Posterior cingulate gyrus (tissue), 11 donors: ENCODE measurements at regions not wholly inside any gene's neighbourhood (a gene's known extent, or its start where the extent isn't known, plus 50 kb on each side); places are given as distances from the start of the nearest gene placed in this dataset.
A peak's percentile ranks its signal among the peaks of the same experiment; 100 is the strongest.

ENCODE experiments used
- DNase-seq, 10 donors: peaks; one replicate each; pipeline versions ENCODE4 v3.0.0 to v3.0.0-alpha.2; 2020 to 2021; ENCODE audit warnings: mixed read lengths in 3 of 10
- intact Hi-C: fragments of 100-400 bp; cut with DNase I; formaldehyde crosslinking; loops from one replicate; pipeline ENCODE4 v1.15.1; 2023

DNA sequence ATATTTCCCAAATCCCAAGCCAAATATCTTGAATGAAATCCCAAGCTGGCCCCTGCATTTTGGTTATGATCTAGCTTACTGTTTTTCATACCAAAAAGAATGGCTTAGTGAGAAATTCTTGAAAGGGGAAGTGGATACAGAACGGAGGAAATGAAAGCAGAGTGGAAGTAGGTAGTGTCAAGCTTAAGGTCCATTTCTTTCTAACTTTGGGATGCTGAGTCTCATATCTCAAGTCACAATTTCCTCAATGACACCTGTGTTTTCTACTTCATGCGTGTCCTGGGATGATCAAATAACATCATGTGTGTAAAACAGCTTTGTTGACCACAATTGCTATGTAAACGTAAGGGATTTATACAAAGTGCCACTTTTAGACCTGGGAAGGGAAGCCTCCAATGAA is 238.8 kb upstream of the SLC35B3 start:
- no peak for DNase-seq
- intact Hi-C loops, result no loop called here

DNA sequence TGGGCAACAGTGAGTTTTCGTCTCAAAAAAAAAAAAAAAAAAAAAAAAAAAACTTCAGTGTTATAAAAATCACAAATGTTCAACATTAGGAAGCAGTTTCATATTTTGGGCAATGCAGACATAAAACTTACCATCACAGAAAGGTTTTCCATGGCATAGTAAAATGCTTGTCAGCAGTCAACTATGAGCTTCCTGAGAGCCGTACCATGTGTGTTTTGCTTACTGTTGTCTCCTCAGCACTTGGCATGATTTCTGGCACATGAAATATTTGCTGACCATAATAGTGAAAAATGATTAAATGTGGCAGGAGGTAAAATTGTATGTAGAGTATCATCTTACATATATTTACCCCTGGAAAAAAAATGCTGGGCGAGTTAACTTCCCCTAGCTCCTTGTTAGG is 237.5 kb upstream of the SLC35B3 start:
- DNase-seq, result no peak
- intact Hi-C loops, result no loop called here

DNA sequence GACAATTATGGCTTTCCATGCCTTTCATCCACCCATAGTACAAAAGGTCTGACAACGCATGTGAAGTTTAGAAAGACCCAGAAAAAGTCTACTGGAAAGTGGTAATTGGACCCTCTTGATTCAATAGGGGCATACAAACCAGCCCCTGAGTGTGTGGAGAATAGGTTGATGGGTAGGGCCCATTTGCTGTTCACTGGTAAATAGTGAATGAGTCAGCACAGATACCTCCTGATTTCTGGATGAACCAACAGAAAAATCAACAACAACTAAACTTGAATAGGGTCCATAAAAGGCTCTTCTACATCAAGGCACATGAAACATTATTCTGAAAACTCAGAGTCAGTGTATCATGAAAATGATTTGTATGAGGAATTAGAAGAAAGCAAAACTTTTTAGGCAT is 235.4 kb upstream of the SLC35B3 start:
- no peak for DNase-seq
- intact Hi-C loops, result no loop called here

DNA sequence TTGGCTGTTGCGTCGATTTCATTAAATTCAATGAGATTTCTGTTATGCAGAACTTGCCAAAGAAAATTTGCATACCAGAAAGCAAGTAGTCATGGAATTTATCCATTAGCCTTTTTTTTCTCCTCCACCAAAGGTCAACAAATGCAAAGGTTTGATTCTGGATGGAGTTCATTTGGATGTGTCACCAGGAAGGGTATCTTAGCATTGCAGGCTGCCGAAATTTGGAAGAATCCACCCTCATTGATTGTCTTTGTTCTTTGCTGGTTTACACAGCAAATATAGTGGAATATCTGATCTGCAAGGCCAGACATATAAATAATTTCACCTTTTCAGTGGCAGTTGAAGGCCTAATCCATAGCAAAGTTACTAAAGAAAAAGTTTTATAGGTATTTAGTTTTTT is 229.4 kb upstream of the SLC35B3 start:
- DNase-seq, result no peak
- intact Hi-C loops, result no loop called here

DNA sequence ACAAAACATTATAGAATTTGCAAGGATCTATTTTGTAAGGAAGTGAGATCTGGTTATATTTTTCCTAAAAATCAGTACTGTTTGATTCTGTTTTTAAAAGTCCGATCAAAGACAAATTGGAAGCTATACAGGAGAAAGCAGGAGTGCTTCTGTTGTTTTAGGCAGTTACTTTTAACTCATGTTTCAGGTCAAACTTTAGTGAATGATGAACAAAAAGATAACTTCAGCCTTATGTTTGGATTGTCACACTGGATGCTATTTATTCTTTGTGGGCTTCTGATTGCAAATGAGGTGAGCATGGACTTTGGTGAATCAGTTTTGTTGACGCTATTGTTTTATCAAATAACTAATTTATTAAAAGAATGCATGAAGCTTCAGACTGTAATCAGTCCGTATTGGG is 228.7 kb upstream of the SLC35B3 start:
- DNase-seq, result no peak
- intact Hi-C loops, result no loop called here

DNA sequence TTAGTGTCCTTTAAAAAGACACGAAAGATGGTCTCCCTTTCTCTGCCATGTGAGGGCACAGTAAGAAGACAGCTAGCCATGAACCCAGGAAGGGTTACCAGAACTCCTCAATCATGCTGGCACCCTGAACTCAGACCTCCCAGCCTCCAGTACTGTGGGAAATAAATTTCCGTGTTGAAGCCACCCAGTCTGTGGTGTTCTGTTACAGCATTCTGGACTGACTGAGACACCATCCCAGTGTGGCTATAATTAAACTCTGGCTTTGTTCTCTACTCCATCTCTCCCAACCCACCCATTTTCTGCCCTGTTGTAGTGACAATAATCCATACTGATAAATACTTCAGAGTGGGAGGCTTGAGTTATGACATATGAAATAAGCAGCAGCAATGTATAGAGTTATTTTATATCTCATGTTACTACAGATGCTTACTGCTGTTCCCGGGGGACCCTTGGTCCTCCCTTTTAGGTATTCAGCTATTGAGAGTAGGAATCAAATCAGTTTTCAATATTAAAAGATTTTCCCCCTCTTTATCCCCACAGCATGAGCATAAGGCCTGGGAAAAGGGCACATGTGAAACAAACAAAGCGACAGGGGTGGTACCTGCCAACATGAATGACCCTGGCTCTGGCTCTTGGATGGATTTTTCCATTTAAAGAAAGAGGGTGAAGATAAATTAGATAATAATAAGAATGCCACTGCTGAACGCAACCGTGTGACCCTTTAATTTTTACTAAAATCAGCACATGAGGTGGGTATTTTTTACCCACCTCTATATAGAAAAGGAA is 224.3 kb upstream of the SLC35B3 start:
- intact Hi-C loops, result no loop called here
- no peak for DNase-seq

DNA sequence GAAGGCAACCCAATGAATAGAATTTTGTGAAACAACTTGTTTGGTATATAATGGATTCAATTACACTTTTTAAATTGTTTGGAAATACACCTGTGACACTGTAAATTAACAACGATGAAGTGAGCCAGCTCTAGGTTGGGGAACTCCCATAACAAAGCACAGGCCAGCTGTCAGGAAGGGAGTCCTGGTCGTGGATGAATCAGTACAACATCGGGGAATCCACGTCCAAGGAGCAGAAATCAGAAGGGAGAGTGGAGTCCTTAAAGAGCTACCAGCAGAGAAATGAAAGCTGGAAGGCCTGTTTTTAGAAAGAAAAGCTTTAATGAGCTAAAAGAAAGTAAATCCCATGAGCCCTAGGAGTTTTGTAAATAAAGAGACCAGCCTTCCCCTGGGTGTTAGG is 223.1 kb upstream of the SLC35B3 start:
- DNase-seq, result no peak
- intact Hi-C loops, result no loop called here

DNA sequence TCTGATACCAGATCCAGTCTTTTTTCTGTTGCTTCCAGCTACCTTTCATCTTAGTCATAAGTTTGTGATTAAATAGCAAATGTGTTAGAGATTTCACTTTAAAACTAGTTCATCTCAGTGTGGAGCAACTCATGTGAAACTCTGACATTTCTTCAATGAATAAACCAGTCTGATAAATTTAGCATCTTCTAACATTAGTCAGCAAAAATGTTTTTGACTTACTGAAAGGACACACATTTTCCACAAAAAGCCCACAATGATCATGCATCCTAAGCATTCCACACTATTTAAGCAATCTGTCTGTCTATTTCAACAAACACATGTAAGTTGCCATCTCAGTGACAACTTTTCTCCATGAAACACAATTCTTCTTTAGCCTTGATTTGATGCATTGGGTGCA is 222.2 kb upstream of the SLC35B3 start:
- DNase-seq, result no peak
- intact Hi-C loops, result no loop called here

DNA sequence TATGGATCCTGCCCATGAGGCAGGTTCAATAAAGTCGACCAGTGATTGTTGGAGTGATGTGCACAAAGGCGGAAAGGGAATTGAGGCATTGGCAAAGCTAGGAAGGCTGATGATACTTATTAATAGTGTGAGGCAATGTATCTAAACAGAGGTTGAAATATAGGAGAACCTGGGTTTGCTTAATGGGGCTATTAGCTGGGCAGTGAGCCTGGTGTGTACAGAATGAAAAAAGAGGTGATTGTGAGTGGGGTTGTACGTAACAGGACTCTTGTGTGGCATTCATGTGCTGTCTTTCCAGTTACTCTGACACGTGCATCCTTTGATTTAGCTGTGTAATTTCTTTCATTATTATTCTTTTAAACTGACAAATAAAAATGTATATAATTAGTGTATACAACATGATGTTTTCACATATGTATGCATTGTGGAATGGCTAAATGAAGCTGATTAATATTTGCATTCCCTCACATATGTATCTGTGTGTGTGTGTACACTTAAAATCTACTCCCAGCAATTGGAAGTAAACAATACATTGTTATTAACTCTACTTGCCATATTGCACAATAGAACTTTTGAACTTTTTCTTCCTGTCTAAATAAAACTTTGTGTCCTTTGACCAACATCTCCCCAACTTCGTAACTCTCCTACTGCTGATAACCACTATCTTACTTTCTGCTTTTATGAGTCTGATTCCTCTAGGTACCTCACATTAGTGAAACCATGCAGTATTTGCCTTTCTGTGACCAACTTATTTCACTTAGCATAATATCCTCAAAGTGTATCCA is 220.5 kb upstream of the SLC35B3 start:
- DNase-seq, result no peak
- intact Hi-C loops, result no loop called here

DNA sequence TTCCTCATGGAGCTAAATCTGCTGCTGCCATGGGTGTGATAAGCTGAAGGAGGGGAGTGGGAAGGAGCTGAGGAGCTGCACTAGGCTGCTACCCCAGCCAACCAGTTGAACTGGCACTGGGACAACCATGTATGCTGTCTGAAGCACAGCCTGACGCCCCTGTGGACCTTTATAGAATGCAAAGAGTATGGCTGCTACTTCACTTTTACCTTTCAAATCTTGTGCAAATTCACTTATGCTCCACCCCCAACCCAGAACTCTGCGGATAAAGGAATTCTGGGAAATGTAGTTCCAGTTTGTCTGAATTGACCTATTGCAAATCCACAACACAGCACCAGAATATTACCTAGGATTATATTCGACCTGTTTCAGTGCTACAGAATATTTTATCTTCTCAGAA is 217.4 kb upstream of the SLC35B3 start:
- no peak for DNase-seq
- intact Hi-C loops, result no loop called here

DNA sequence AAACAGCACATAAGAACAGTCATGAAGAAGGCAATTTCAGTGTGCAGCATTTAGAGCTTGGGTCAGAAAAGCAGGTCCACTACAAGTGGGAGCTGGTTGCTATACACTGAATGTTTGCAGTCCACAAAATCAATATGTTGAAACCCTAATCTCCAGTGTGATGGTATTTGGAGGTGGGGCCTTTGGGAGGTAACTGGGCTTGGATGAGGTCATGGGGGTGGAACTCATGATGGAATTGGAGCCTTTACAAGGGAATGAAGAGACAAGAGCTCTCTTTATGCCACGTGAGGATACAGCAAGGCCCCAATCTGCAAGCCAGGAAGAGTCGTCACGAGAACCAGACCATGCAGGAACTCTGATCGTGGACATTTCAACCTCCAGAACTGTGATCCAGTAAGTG is 216.7 kb upstream of the SLC35B3 start:
- intact Hi-C loops, result no loop called here

DNA sequence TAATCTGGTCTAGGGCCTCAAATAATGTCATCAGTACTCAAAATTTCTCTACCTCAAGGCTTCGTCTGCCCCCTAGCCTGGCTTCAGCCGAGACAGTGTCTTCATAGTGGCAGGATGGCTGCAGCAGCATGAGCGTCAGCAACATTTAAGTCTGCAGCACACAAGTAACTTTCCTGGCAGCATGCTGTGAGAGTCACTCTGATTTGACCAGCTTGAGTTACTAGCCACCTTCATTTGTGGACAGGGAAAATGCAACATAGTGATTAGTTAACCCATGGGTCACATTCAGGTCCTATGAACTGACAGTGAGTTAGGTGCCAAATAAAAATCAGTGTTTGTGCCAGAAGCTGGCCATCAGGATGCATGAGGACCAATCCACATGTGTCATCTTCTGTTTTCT is 209.9 kb upstream of the SLC35B3 start:
- intact Hi-C loops, result no loop called here

More for the DNA sequence above, 216.7 kb upstream of the SLC35B3 start:
- no peak for DNase-seq

DNA sequence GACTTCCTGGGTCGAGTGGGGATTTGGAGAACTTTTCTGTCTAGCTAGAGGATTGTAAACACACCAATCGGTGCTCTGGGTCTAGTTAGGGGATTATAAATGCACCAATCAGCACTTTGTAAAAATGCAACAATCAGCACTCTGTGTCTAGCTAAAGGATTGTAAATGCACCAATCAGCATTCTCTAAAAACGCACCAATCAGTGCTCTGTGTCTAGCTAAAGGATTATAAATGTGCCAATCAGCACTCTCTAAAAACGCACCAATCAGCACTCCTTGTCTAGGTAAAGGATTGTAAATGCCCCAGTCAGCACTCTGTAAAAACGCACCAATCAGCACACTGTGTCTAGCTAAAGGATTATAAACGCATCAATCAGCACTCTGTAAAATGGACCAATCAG is 209.0 kb upstream of the SLC35B3 start:
- intact Hi-C loops, result no loop called here

More for the DNA sequence above, 209.9 kb upstream of the SLC35B3 start:
- peak in 1 of 10 donors; percentile 61 for DNase-seq

DNA sequence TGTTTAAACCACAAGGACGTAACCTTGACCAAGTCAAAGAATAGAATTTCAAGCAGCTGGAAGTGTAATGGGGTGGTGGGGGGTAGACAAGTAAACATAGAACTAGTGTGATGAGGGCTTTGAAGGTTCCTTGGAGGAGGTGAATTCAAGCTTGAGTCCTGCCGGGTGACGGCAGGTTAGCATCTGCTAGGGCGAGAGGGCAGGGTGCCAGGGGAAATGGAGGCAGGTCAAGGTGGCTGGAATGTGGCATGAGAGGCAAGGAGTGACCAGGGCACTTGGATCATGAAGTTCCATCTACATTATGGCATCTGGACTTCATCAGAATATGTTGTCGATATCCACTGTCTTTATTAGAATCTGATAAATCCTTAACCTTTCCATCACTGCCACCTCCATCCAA is 207.5 kb upstream of the SLC35B3 start:
- intact Hi-C loops, result no loop called here
- DNase-seq, result peak in 1 of 10 donors; percentile 77

More for the DNA sequence above, 209.0 kb upstream of the SLC35B3 start:
- no peak for DNase-seq

DNA sequence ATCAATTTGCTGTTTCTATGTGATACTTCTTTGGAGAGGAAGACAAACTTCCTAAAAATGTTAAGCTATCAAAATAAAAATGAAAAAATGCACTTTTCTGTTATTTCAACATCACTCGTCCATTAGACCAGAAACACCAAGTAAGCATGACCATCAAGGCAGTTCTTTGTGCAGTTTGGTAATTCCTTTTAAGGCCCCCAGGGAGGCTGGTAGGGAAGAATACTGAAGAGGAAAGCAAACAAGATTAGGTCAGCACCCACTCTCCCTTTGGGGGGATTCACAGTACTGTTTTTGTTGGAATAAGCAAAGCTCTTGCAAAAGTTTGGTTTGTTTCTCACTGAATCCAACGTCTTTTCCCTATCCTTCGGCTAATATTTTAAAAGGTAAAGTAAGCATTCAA is 206.8 kb upstream of the SLC35B3 start:
- intact Hi-C loops, result no loop called here
- no peak for DNase-seq

DNA sequence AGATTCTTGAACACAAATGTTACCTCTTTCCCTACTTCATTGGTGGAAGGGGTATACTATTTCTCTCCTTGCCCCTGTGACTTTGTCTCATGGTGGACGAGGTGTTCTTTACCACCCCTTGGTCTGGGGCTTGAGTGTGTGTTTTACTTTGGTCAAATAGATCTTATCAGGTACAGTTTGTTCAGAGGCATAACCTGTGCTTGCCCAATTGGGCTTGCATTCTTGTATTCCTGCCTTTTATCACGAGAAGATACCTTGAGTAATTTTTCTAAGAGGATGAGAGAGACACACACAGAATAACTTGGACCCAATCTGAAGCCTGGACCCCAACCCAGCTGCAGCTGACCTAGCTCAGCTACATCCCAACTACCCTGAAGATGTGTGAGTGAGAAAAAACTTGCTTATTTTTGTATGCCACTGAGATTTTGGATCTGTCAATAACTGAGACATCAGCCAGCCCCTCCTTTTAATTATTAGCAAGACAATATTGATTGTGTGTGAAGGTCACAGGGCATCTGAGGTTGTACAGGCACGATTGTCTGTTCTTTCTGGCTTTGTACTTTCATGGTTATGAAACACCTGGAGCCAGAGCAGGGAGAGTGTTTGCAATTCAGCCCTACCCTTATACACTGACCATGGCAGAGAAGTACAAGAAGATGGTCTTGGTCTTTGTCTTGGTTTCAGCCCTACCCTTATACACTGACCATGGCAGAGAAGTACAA is 204.7 kb upstream of the SLC35B3 start:
- DNase-seq, result no peak
- intact Hi-C loops, result no loop called here

DNA sequence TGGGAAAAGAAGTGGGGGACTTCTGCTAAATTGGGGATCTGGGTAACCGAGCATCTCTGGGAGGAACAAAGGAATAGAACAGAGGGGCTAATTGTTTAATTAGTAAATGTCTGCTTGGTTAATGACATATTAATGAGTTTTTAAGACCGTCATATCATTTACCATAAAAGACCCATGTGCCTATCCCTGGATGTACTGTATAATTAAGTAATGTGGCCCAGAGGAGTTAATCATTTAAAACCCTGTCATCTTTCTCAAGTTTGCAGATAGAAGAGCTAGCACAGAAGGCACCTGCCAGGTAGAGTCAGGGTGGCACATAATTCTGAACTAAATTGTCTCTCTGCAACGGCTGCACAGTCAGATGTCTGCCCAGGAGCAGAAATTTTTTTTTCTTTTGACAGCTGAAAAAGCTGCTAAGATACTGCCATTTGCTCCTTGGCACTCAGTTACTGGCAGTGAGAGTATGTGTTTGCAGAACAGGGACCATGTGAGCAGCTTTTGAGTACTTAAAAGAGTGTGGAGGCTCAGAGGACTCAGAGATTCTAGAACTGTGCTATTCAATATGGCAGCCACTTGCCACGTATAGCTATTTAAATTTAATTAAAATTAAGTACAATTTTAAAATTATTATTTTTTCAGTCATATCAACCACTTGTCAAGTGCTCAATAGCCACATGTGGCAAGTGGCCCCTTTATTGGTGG is 202.7 kb upstream of the SLC35B3 start:
- intact Hi-C loops, result no loop called here

DNA sequence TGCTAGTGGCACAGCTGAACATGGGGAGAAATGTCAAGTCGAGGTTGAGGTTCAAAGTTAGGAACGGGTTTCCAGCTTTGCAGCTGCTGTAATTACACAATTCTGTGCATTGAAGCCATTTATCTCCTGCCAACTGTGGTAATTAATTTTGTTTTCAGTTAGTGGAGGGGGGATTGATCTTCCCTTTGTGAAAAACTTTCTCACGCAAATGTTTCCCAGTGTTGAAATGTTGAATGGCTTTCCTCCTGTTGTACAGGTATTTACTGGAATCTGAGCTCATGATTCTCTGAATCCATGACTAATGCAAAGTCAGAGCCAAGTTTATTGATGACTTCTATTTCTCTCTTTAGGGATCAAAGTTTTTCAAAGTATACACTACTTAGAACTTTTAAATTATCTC is 198.4 kb upstream of the SLC35B3 start:
- no peak for DNase-seq
- intact Hi-C loops, result no loop called here

More for the DNA sequence above, 202.7 kb upstream of the SLC35B3 start:
- no peak for DNase-seq

DNA sequence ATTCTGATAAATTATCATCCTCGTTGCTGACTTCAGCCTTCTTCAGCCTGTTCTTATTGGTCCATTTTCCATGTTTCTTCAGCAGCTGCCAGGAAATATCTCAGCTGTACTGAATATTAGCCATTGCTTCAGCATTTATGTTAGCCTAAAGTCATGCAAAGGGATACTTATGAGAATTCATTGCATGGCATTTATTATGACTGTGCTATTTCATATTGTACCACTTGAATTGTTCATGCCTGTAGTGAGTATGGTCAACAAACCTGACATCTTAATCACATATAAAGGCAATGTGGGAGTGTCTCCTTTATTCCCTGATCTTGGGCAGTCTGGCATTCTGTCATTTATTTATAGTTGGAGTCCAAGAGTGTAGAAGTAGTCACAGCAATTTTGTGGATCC is 193.4 kb upstream of the SLC35B3 start:
- no peak for DNase-seq
- intact Hi-C loops, result no loop called here

DNA sequence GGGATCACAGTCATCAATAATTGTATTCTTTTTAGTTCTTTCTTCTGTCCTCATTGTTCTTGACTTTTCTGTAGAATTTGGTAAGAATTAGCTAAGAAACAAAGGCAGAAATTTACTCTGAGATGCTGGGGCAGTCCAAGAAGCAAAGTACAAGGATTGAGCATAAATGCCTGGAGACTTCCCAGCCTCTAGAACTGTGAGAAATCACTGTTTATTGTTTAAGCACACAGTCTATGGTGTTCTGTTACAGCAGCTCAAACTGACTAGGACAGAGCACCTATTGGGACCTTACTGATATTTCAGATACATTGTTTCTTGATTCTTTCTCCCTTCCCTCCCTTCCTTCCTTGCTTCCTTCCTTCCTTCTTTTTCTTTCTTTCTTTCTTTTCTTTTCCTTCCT is 192.7 kb upstream of the SLC35B3 start:
- intact Hi-C loops, result no loop called here
- DNase-seq, result no peak
